ENCODE measurements at regions not wholly inside any gene's neighbourhood (a gene's known extent, or its start where the extent isn't known, plus 50 kb on each side); places are given as distances from the start of the nearest gene placed in this dataset.

DNA sequence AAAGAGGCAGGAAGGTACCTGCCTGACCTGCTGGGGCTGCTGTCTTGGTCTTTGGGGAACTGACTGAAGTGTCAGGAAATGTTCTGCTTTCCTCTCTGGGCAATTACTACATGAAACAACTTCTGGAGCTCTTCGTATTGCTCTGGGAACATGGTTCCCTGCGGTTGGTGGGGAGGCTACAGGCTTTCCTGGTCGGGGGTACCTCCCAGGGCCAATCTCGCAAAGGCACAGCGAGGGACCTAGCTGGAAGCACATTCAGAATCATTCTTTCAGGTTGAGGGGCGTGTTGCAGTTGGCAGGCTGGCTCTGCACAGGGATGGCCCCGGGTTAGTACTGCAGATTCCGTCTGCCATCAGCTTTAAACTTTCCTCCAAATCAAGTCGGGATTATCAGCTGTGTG is 88.9 kb upstream of the RANBP3L start:
- TF ChIP-seq, protein P1, sequence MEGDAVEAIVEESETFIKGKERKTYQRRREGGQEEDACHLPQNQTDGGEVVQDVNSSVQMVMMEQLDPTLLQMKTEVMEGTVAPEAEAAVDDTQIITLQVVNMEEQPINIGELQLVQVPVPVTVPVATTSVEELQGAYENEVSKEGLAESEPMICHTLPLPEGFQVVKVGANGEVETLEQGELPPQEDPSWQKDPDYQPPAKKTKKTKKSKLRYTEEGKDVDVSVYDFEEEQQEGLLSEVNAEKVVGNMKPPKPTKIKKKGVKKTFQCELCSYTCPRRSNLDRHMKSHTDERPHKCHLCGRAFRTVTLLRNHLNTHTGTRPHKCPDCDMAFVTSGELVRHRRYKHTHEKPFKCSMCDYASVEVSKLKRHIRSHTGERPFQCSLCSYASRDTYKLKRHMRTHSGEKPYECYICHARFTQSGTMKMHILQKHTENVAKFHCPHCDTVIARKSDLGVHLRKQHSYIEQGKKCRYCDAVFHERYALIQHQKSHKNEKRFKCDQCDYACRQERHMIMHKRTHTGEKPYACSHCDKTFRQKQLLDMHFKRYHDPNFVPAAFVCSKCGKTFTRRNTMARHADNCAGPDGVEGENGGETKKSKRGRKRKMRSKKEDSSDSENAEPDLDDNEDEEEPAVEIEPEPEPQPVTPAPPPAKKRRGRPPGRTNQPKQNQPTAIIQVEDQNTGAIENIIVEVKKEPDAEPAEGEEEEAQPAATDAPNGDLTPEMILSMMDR (conservative IDR thresholded peaks at IDR 0.05; ENCODE audit: low read length), result no peak
- no peak for TF ChIP-seq EZH2phosphoT487 (IDR thresholded peaks at IDR 0.05; ENCODE audit: borderline replicate concordance, low read depth, low read length)
